ENCODE measurements at regions not wholly inside any gene's neighbourhood (a gene's known extent, or its start where the extent isn't known, plus 50 kb on each side); places are given as distances from the start of the nearest gene placed in this dataset.

GRCh38 chr5:71891856-71892255 is 172.8 kb downstream of the CARTPT start:
- TF ChIP-seq GATA2 (IDR thresholded peaks at IDR 0.05; ENCODE audit: low read depth, low read length): no peak
- no peak for TF ChIP-seq GATA3 (IDR thresholded peaks at IDR 0.05; ENCODE audit: low read depth, low read length)

All from SH-SY5Y (cell line).